Hindlimb muscle (tissue), 1 donor: ENCODE measurements at regions not wholly inside any gene's neighbourhood (a gene's known extent, or its start where the extent isn't known, plus 50 kb on each side); places are given as distances from the start of the nearest gene placed in this dataset.
"Not testable (repeated sequence)": the region's sequence is repeated elsewhere in the genome, so short reads cannot be mapped to it uniquely, and the experiment has no call there.

Source experiments
- DNase-seq: peaks from one replicate; pipeline ENCODE4 v3.0.0-alpha.2; 2013

DNA sequence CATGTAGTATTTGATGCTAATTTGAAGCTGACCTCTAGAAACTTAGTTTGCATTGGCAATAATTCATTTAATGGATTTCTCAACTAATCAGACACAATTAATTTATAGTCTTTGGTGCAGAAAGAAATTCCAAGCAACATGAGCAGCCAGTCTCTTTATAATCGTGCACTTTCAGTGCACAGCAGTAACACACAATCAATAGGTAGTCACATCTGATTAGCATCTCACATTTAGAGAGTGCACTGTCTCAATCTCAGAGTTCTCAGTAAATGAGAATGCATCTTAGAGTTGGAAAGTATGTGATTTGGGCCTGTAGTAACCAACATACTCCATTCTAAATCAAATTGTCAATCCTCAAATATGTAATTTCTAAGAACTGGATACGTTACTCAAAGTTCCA, 377.6 kb downstream of the POM121L12 start:
- DNase-seq = no peak

DNA sequence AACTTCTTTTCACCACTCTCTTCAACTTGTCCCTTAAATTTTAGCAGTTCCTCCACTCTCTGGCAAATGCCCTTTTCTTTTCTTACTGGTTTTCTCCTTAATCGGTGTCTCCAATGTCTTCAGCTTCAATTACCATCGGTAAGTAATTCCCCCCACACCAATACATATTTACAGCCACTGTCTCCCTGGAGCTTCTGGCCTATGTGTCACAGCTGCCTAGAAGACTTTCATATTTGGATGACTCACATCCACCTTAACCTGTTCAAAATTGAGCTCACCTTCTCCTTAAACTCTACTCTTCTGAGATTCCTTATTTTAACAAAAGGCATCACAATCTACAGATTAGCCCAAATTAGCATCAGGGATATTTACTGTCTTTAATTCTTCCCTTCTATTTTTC, 380.4 kb downstream of the POM121L12 start:
- no peak for DNase-seq

DNA sequence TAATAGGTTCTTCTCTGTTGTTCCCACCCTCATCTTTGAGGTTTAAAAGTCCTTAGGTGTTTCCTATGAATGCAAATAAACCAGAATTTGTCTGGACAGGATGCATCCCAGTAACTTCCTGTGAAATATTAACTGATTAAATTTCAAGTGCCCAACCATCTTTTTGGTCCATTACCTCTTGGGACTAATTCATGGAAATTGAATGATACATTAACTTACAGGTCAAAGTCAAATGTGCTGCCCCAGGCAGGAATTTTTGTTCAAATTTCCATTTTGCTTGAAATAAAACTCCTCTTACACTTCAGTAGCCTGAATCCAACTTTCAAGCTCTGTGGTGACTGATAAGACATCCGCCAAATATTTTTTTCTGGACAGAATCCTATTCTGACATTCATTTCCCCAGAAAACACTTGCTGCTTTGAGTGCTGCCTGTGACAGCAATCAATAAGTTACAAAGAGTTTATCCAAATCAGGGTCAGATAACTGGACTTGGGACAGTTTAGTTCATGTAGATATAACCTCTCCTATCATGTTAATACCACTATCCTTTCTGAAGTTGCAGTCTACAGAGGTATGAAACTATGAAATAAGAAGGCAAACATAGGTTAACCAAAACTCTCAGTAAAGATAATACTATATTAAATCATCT, 383.5 kb downstream of the POM121L12 start:
- DNase-seq = no peak

DNA sequence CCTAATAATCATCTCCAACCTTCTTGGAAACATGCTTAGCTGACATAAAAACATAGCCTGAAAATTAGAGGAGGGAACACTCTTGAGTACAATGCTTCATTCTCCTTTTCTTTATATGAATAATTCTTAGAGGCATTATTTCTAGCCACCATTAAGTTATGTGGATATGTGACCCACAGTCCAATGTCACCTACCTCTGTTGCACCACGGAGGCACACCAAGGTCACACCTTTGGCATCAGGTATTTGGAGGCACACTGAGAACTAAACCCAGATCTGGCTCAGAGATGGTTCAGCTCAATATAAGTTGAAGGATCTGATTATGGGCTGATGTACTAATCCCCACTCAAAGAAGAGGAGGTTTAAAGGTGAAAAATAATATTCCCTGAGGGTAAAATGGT, 385.1 kb downstream of the POM121L12 start:
- DNase-seq = no peak

DNA sequence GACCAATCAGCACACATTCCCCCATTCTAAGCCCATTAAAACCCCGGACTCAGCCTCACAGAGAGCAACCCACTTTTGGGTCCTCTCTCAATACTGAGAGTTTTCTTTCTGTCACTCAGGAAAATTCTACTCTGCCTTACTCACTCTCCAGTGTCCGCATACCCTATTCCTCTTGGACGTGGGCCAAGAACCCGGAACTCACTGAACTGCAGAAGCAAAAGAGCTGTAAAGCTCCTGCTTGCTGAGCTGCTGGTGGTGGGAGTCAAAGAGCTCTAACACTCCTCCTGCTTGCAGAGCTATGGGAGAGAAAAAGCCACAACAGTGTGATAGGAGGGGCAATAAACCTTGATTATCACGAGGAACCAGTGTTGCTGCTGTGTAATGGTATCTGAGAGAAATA, 386.9 kb downstream of the POM121L12 start:
- DNase-seq = no peak

DNA sequence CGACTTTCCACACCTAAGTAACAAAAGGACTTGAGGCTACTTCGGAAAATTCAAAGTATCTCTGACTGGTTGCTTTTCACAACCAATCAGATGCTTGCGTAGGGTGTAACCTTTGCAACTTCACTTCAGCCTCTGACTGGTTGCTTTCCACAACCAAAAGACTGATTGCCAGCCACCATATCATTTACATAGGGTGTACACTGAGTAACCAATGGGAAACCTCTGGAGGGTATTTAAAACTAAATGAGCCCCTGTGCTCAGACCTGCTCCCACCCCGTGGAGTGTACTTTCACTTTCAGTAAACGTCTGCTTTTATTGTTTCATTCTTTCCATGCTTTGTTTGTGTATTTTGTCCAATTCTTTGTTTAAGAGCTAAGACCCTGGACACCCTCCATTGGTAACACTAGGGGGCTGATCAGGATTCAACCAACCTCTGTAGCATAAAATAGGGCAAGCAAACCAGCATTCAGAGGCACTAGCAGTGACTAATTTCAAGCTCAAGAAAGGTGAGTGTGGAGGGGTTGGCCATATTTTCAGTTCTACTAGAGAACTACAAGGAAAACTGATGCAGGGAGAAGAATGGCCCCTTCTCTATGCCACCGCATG, 390.8 kb downstream of the POM121L12 start:
- DNase-seq = no peak

DNA sequence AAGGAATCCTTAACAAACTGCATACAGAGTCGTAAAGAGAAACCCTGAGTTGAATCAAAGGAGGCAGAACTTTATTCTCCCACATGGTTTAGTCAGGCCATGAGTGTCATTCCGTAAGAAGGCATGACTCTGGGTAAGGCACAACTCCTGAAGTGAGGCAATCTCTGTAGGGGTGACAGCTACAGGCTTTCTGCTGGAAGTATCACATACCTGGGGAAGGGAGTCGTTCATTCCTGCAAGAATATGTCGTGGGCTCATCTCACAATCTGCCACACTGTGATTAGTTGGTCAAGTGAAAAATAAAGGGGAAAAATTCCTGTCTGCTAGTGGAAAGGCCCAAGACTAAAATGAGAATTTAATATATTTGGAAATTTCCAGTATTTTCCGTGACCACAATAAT, 392.6 kb downstream of the POM121L12 start:
- DNase-seq = no peak

DNA sequence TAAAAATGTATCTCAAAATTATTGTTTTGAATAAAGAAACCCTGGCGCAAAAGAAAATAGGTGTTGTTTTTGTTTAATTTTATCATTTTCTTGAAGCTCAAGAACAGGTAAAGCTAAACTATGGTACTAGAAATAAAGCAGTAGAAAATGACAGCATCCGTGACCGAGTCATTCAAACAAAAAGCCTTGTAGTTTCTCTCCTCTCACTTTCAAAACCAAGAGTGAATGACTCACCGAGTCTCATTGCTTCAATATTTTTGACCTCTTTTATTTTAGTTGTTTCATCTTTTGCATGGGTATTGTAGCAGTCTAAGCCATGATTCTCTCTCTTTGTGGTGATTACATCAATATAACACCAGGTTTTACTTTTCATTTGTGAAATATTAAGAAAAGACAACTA, 396.5 kb downstream of the POM121L12 start:
- no peak for DNase-seq

DNA sequence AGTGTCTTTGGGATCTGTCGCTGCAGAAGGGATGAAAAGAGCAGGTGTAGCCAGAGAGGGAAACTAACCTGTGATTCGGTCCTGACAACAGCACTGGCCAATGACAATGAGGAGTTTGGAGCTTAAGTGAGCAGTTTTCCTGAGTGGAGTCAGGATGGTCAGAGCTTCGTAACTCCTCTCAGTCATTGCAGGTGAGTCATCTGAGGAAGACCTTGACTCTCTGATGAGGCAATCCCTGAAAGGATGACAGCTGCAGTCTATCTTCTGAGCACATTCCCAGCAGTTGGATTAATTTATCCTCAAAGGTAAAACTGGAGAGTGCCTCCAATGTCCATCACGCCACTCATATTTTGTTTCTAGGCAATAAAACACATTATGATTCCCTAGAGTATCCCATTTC, 401.9 kb downstream of the POM121L12 start:
- DNase-seq = no peak

DNA sequence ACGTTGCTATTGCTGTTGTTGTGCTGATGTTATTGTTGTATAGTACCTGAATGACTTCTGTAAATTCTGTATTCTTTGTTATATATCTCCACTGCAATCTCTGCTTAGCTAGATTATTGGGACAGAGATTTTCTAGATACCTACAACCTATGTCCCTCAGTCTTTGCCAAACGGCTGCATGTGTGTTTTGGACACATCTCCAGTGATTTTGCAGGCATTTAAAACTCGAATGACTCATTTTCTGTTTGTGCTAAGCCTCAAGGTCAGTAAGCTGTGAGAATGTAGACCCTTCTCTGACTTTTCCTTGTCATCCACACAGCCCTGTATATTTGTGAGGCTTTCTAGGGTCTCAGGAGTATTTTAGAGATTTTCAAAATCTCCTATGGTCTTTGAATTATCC, 410.7 kb downstream of the POM121L12 start:
- DNase-seq = no peak

DNA sequence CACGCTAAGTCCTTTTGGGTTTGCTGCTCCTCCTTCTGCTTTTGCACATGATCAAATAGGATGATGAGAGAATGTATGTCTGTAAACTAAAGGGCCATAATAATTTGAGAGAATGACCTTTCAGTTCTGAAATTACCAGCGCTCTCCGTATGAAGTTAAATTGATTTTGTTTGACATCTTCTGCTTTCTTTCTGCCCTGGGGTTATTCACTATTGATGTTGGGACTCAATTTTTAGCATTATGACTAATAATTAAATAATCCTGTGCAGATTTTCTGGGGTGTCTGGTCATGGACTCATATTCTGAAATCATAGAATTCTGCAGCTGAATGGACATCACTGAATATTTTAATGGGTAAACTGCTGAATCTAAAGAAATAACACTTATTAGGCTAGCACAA, 423.2 kb downstream of the POM121L12 start:
- no peak for DNase-seq

DNA sequence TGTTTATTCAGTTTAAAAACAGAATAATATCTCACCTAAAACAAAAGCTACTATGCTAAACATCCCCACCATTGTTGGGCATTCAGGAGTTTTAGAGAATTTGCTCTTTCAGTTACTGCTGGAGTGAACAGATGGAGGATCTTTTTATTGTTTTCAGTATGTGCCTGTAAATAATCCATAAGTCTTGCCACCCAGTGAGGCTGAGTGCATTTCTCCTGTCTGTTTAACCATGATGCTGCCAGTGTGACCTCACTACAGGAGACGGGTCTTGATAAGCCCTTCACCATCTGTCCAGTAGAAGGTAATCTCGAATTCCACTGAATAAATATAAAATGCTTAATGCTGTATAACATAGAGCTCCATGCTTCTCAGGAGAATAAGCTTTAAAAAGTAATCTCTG, 430.9 kb downstream of the POM121L12 start:
- no peak for DNase-seq

DNA sequence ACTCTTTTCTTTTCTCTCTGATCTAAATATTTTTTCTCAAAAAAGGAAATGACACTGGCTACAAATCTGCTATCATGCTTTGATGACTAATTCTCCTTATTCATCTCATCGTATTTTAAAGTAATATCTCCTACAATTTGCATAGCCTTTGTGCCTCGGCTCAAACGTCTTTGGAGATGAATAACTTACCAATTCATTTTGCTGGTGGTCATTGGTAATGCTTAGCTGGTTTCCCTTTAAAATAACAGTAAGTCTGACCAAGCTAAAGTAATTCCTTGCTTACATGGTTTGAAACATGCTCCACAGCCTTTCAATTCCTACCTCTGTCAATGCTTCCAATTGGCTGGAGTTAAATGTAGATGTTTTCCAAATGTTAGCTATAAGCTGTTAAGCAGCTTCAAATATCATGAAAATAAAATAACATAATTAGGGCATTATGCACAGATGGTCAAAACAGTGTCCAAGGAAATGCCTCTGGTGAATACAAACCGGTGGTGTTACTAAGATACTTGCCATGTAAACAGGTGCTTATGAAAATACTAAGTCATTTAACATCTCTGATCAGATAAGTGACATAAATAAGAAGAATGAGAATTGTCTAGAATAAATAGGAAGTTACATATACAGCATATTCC, 435.0 kb downstream of the POM121L12 start:
- DNase-seq = no peak

DNA sequence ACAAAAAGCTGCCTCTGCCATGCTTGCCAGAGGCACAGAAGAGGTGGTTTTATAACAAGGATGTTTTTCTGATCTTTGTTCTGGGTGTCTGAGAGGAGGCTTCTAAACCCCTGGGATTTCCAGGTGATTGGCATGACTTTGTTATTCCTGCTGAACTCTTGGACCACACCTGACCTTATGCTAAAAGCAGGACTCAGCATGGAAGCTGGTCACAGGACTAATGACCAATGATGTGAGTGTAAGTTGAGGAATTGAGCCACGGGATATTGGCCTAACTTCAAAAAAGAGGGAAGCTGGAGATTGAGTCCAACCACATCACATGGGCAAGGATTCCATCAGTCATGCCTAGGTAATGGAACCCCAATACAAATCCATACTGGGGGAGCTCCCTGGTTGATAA, 437.9 kb downstream of the POM121L12 start:
- DNase-seq = no peak

DNA sequence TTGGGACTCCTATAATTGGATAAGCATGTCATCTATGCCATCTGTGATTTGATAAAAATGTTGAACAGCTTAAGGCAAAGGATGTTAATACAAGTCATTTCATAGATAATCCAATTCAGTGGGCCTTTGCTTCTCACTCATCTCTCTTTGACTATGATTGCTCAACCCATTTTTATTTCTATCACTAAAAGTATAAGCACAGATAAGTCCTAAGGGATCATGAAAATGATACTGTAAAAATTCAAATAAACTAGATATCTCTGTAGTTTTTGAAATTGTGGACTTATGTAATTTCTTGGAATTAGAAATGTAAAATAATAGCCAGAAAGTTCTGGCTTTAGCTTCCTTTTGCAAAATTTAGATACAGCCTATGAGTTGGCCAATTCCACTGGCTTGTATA, 440.3 kb downstream of the POM121L12 start:
- no peak for DNase-seq

DNA sequence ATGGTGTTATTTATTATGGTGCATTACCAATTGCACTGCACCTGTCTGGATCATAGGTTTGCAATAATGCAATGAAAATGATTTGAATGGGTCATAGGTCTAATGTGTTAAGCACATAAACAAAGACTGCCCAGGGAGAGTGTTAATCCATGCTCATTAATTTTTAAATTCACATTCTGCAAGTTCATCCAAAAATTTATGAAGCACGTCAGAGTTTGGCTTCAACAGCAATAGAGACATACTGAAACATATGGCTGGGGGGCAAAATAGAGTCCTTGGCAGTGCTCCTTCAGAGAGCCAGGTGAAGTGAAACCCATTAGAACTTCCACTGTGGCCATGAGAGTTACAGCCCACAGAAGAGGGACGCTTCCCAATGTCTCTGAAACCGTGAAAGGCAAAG, 441.1 kb downstream of the POM121L12 start:
- no peak for DNase-seq

DNA sequence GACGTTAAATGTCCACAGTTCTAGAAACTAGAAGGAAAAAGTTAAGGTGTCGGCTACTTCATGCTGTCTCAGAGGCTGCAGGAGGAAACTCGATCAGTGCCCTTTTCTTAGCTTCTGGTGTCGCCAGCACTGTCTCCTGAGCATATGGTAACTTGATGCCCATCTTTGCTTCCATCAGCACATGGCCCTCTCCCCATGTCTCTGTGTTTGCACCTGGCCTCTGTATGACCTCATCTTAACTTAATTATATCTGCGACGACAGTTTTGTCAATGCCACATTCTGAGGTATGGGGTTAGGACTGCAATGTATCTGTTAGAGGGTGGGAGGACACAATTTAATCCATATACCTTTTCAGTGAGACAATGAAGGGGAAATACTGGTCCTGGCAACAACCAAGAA, 449.9 kb downstream of the POM121L12 start:
- no peak for DNase-seq

DNA sequence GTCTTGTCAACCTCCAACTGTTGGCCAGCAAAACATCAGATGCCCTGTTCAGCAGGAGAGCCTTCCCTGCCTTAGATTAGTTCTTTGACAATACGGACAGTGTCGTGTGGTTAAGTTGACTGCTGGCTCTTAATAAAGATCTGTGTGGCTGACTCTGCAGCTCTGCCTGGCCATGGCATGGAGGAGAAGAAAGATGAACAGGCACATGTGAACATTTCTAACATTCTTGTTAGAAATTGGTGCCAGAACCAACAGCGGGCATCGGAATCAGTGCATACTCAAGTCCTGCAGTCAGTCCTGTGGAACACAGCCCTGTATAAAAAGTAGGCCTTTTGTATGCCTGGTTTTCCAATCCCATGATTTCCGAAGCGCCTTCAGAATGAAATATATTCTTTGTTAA, 455.6 kb downstream of the POM121L12 start:
- DNase-seq = peak; percentile 32

DNA sequence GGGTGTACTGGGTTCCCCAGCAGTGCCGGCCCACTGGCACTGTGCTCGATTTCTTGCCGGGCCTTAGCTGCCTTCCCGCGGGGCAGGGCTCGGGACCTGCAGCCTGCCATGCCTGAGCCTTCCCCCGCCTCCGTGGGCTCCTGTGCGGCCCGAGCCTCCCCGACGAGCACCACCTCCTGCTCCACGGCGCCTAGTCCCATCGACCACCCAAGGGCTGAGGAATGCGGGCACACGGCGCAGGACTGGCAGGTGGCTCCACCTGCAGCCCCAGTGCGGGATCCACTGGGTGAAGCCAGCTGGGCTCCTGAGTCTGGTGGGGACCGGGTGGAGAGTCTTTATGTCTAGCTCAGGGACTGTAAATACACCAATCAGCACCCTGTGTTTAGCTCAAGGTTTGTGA, 459.7 kb downstream of the POM121L12 start:
- DNase-seq = not testable (repeated sequence)

DNA sequence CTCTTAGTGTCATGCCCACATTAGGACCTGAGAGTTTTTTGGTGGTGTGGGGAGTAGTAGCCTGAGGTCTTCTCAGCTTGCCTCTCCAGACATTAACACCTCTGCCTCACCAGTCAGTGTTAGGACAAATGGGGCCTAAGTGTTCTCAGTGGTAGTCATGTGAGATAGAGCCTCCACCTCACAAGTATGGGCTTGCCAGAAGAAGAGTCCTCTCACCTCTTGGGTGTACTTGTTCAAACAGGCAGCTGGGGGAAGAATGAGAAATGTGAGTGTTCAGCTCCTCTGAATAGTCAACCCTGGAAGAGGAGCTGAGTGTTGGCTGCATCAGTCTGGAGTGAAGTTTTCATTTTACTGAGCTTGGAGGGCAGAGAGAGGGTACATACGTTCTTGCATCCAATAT, 464.6 kb downstream of the POM121L12 start:
- DNase-seq = no peak

DNA sequence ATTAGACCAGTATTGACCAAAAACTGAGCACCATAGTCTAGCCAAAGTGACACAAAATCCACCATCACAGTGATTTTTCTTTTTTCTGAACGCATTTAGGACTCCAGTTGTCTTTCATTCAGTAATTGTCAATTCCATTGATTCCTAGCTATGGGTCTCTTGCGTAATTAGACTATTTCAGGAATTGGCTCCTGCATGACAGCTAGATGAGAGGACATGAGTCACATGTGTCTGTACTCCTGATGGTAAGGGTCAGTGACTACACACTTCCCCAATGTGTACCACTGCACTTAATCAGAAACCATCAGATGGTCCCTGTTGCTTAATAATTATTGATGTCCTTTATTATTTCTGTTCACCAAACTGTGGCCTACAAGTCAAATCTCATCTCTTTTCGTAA, 469.5 kb downstream of the POM121L12 start:
- DNase-seq = no peak

DNA sequence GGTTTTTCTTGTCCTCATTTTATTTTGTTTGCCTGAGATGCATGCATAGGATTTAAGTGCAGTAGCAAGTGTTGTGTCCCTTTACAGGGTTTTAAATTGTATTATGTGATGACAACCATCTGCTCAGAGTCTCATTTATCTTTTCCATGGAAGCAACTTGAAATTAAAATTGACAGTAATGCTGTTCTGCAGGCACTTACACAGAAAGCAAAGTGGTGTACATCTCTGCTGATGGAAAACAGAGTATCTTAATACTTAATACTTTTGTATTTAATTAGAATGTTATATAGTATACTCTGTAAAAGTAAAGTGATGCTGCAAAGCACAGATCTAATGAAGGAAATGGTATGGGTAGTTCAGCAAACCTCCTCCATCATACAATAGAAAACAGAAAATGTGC, 482.9 kb downstream of the POM121L12 start:
- no peak for DNase-seq

DNA sequence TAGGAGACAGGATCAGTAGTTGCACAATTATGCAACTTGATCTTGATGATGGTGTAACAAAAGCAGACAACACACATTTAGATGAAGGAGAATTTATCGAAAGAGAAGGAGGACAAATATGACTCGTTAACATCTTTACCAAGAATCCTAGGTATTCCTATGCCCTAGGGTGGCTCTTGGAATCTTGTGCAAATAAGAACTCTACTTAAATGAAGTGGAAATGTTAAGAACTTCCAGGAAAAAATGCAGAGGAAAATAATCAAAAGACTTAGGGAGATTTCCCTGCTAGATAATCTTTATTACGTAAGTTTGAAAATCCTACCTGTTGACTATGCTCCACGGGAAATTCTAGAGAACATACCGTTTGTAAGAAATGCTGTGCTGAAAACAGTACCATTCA, 485.4 kb downstream of the POM121L12 start:
- DNase-seq = no peak

DNA sequence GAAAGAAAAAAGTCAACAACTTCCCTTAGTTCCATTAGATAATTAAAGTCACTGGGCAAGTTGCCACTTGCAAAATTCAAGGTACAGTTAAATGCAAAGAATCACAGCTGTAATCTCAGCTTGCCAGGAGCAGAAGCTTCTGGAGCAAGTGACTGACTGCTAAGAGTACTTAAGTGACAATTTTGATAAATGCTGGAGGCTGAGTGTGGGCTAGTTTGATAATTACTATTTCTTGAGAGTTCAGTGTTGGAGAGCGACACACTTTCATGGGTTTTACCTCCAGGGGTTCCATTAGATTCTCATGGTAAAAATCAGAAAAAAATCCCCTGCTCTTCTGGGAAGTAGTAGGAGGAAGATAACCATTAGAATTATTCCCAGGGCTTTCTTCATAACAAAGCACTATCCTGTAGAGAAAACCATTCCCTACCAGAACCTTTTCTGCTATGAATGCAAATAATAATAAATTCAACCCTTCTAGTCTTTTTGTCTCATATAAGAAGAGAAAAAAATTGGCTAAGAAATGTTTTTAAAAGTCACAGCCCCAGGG, 486.3 kb downstream of the POM121L12 start:
- no peak for DNase-seq
